ENCODE measurements at regions not wholly inside any gene's neighbourhood (a gene's known extent, or its start where the extent isn't known, plus 50 kb on each side); places are given as distances from the start of the nearest gene placed in this dataset.
"Not testable (repeated sequence)": the region's sequence is repeated elsewhere in the genome, so short reads cannot be mapped to it uniquely, and the experiment has no call there.

GRCh38 chr1:67503974-67504373 is 73.8 kb upstream of the SERBP1 start:
- Histone ChIP-seq H3K4me1 (ENCODE audit: control insufficient read depth, insufficient read depth, low read length) (peaks cover 3% of the 10 kb centered on the region; the same call in 1 of the 2 replicates), H3K4me2 (ENCODE audit: control insufficient read depth, insufficient read depth) (no peak overlapping the region), H3K27me3 (replicated peaks in 1 of 2; ENCODE audit: control insufficient read depth in 2 of 2, insufficient read depth in 2 of 2, low read length in 1 of 2) (0 out of 4 replicates have a peak, but pooled peaks cover 0 to 2% of the 10 kb centered on the region in 2 experiments), H3K79me2 (ENCODE audit: control insufficient read depth, insufficient read depth, low read length) (no peaks in the 10 kb centered on the region), H2AFZ (ENCODE audit: control insufficient read depth, low read depth, low read length) (no peak overlapping the region), H3K36me3 (ENCODE audit: control insufficient read depth in 2 of 2, insufficient read depth in 2 of 2, low read length in 1 of 2) (no peaks in the 10 kb centered on the region), H3K9ac (ENCODE audit: control insufficient read depth, insufficient read depth, low read length) (no peak overlapping the region), H3K9me3 (replicated peaks; ENCODE audit: control insufficient read depth, insufficient read depth, low read length) (no peaks in the 10 kb centered on the region), H3K4me3 (no peak overlapping the region), H4K20me1 (ENCODE audit: control insufficient read depth, insufficient read depth) (no peaks in the 10 kb centered on the region), H3K27ac (ENCODE audit: control insufficient read depth, insufficient read depth) (no peak overlapping the region)
- in situ Hi-C loops (cut with MboI) (loop anchor here (5.0 to 10.0 kb wide), 3 partner anchors 157 to 509 kb away; no protein-coding TSS in a partner anchor), intact Hi-C loops (cut with micrococcal nuclease; ENCODE audit: unreplicated experiment) (loop anchor here (5.0 kb wide), 2 partner anchors 502 to 737 kb away; no protein-coding TSS in a partner anchor)
- CTCF ChIA-PET, result interaction anchor here (0.8 to 8.2 kb wide), 7 partner anchors 19 to 508 kb away, joined by 3 to 166 read pairs (median 6); no protein-coding TSS in a partner anchor
- RAD21 ChIA-PET (ENCODE audit: unreplicated experiment), result interaction anchor here (1.4 to 5.5 kb wide), 2 partner anchors 156 to 290 kb away, joined by 4 to 73 read pairs; no protein-coding TSS in a partner anchor
- ATAC-seq (no peak), DNase-seq (ENCODE audit: low read depth, low spot score) (no peak), FAIRE-seq (no peak)
- SMC1A ChIA-PET (ENCODE audit: uncharacterized antibody, unreplicated experiment), result interaction anchor here (0.8 to 8.3 kb wide), 5 partner anchors 156 to 356 kb away, joined by 3 to 97 read pairs (median 4); no protein-coding TSS in a partner anchor
- TF ChIP-seq BRCA1 (IDR thresholded peaks at IDR 0.05; ENCODE audit: low read depth, low read length) (no peak), PAX5 (IDR thresholded peaks at IDR 0.05; ENCODE audit: borderline replicate concordance, low read depth, low read length) (no peak), ZSCAN29 (IDR thresholded peaks at IDR 0.05) (no peak), MTA2 (IDR thresholded peaks at IDR 0.05; ENCODE audit: low read depth) (no peak), ZNF384 (IDR thresholded peaks at IDR 0.05; ENCODE audit: borderline replicate concordance, low read depth, low read length) (no peak), SIN3A (IDR thresholded peaks at IDR 0.05; ENCODE audit: low read depth, low read length) (no peak), MYB (IDR thresholded peaks at IDR 0.05; ENCODE audit: borderline replicate concordance, low read depth, low read length) (no peak), EGR1 (IDR thresholded peaks at IDR 0.05; ENCODE audit: borderline replicate concordance in 1 of 2, low read depth in 2 of 2, low read length in 2 of 2) (no peak), MYC (IDR thresholded peaks at IDR 0.05; ENCODE audit: insufficient read depth, insufficient read length, insufficient replicate concordance, low read length, severe bottlenecking) (no peak), ATF7 (IDR thresholded peaks at IDR 0.05; ENCODE audit: low read depth) (no peak), CEBPB (IDR thresholded peaks at IDR 0.05; ENCODE audit: borderline replicate concordance in 1 of 2, low read depth in 2 of 2, low read length in 2 of 2) (no peak)
- TF ChIP-seq, protein P1, sequence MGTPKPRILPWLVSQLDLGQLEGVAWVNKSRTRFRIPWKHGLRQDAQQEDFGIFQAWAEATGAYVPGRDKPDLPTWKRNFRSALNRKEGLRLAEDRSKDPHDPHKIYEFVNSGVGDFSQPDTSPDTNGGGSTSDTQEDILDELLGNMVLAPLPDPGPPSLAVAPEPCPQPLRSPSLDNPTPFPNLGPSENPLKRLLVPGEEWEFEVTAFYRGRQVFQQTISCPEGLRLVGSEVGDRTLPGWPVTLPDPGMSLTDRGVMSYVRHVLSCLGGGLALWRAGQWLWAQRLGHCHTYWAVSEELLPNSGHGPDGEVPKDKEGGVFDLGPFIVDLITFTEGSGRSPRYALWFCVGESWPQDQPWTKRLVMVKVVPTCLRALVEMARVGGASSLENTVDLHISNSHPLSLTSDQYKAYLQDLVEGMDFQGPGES (IDR thresholded peaks at IDR 0.05), result no peak
- WGBS (ENCODE audit: insufficient coverage, insufficient replicate concordance, low lambda C conversion rate, missing lambda C conversion rate), result 0% methylated on average over 2 of the region's 2 CpGs
- POLR2A ChIA-PET, result no interaction called here
- no TSS peak for BruUV-seq (replicated peaks)

DNA sequence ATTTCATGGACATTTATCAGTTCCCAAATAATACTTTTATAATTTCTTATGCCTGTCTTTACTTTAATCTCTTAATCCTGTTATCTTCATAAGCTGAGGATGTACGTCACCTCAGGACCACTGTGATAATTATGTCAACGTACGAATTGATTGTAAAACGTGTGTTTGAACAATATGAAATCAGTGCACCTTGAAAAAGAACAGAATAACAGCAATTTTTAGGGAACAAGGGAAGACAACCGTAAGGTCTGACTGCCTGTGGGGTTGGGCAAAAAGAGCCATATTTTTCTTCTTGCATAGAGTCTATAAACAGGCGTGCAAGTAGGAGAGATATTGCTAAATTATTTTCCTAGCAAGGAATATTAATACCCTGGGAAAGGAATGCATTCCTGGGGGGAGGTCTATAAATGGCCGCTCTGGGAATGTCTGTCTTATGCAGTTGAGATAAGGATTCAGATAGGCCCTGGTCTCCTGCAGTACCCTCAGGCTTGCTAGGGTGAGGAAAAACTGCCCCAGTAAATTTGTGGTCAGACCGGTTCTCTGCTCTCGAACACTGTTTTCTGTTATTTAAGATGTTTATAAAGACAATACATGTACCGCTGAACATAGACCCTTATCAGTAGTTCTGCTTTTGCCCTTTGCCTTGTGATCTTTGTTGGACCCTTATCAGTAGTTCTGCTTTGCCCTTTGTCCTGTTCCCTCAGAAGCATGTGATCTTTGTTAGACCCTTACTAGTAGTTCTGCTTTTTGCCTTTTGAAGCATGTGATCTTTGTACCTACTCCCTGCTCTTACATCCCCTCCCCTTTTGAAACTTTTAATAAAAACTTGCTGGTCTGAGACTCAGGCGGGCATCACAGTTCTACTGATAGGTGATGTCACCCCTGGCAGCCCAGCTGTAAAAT is 83.4 kb upstream of the SERBP1 start:
- FAIRE-seq; H4K20me1 ChIP-seq (ENCODE audit: control insufficient read depth, insufficient read depth); SMC1A ChIA-PET (ENCODE audit: uncharacterized antibody, unreplicated experiment); ATAC-seq; H3K9me3 ChIP-seq (replicated peaks; ENCODE audit: control insufficient read depth, insufficient read depth, low read length); intact Hi-C loops (cut with micrococcal nuclease; ENCODE audit: unreplicated experiment); DNase-seq (ENCODE audit: low read depth, low spot score); POLR2A ChIA-PET; H3K4me1 ChIP-seq (ENCODE audit: control insufficient read depth, insufficient read depth, low read length); H3K79me2 ChIP-seq (ENCODE audit: control insufficient read depth, insufficient read depth, low read length); H3K9ac ChIP-seq (ENCODE audit: control insufficient read depth, insufficient read depth, low read length); H3K4me2 ChIP-seq (ENCODE audit: control insufficient read depth, insufficient read depth); CTCF ChIA-PET; H2AFZ ChIP-seq (ENCODE audit: control insufficient read depth, low read depth, low read length); BruUV-seq (replicated peaks); H3K4me3 ChIP-seq; H3K27ac ChIP-seq (ENCODE audit: control insufficient read depth, insufficient read depth); H3K27me3 ChIP-seq (replicated peaks in 1 of 2; ENCODE audit: control insufficient read depth in 2 of 2, insufficient read depth in 2 of 2, low read length in 1 of 2); in situ Hi-C loops (cut with MboI); H3K36me3 ChIP-seq (ENCODE audit: control insufficient read depth in 2 of 2, insufficient read depth in 2 of 2, low read length in 1 of 2); RAD21 ChIA-PET (ENCODE audit: unreplicated experiment): not testable (repeated sequence)
- 48% methylated on average over 11 of the region's 11 CpGs for WGBS (ENCODE audit: insufficient coverage, insufficient replicate concordance, low lambda C conversion rate, missing lambda C conversion rate)

All from GM12878 (cell line).